T-helper 1 cell treated with Interleukin-12 subunit alpha and Interleukin-12 subunit beta and Interleukin-4 antibody, amounts not matched to agents 30 μg/mL and 1 μg/mL, for 36 hours (primary cell): ENCODE measurements at regions not wholly inside any gene's neighbourhood (a gene's known extent, or its start where the extent isn't known, plus 50 kb on each side); places are given as distances from the start of the nearest gene placed in this dataset.

ENCODE experiments used
- H3K27ac Mint-ChIP-seq: one replicate; pipeline ENCODE4 v1.8.0; 2021; ENCODE audit warnings: mild to moderate bottlenecking, mixed read lengths
- H3K27me3 Mint-ChIP-seq: one replicate; pipeline ENCODE4 v1.8.0; 2021; ENCODE audit warnings: low read depth, mixed read lengths
- H3K36me3 Mint-ChIP-seq: one replicate; pipeline ENCODE4 v1.8.0; 2021; ENCODE audit warnings: low read depth, mixed read lengths
- H3K4me1 Mint-ChIP-seq: one replicate; pipeline ENCODE4 v1.8.0; 2021; ENCODE audit warnings: low read depth, mixed read lengths
- H3K4me3 Mint-ChIP-seq: one replicate; pipeline ENCODE4 v1.8.0; 2021; ENCODE audit warnings: mild to moderate bottlenecking, moderate library complexity, mixed read lengths
- H3K9me3 Mint-ChIP-seq: one replicate; pipeline ENCODE4 v1.8.0; 2021; ENCODE audit warnings: mixed read lengths

- Mint-ChIP-seq H3K4me3 (no peak overlapping the region), H3K9me3 (no peaks in the 10 kb centered on the region), H3K27ac (no peak overlapping the region), H3K36me3 (no peaks in the 10 kb centered on the region), H3K4me1 (peaks cover 4% of the 10 kb centered on the region), H3K27me3 (peaks cover 14% of the 10 kb centered on the region)
Measured at GRCh38 chr4:3360777-3361176, 68.0 kb downstream of the RGS12 start.

DNA sequence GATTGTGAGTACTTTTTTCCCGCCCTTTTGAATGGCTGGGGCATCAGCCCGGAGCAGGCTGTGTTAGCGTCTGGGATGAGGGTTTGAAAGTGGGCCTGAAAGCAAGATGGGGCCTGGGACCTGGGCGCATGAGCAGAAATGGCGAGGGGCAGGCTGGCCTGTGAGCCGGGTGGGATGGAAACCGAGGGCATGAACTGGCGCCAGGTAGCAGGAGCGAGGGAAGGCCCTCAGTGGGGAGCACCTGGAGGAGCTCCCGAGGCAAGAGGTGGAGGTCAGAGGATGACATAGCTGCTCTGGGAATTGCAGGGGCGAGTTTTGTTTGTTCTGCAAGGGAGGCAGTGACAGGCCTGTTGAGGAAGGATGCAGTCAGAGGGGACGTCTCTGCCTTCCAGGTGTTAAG is 68.6 kb downstream of the RGS12 start:
- peaks cover 14% of the 10 kb centered on the region for H3K27me3 Mint-ChIP-seq
- H3K27ac Mint-ChIP-seq = no peak overlapping the region
- H3K4me3 Mint-ChIP-seq = no peak overlapping the region
- H3K9me3 Mint-ChIP-seq = no peaks in the 10 kb centered on the region
- H3K36me3 Mint-ChIP-seq = no peaks in the 10 kb centered on the region
- peaks cover 4% of the 10 kb centered on the region for H3K4me1 Mint-ChIP-seq

- Mint-ChIP-seq H3K27me3 (peaks cover 12% of the 10 kb centered on the region), H3K4me3 (no peak overlapping the region), H3K27ac (no peak overlapping the region), H3K4me1 (peaks cover 4% of the 10 kb centered on the region), H3K36me3 (no peaks in the 10 kb centered on the region), H3K9me3 (no peaks in the 10 kb centered on the region)
Measured at GRCh38 chr4:3361896-3362295, 69.1 kb downstream of the RGS12 start.

GRCh38 chr4:3362431-3363287 is 69.8 kb downstream of the RGS12 start:
- Mint-ChIP-seq H3K4me3 (no peak overlapping the region), H3K27me3 (peaks cover 4% of the 10 kb centered on the region), H3K9me3 (no peaks in the 10 kb centered on the region), H3K4me1 (peaks cover 4% of the 10 kb centered on the region), H3K27ac (no peak overlapping the region), H3K36me3 (no peaks in the 10 kb centered on the region)

DNA sequence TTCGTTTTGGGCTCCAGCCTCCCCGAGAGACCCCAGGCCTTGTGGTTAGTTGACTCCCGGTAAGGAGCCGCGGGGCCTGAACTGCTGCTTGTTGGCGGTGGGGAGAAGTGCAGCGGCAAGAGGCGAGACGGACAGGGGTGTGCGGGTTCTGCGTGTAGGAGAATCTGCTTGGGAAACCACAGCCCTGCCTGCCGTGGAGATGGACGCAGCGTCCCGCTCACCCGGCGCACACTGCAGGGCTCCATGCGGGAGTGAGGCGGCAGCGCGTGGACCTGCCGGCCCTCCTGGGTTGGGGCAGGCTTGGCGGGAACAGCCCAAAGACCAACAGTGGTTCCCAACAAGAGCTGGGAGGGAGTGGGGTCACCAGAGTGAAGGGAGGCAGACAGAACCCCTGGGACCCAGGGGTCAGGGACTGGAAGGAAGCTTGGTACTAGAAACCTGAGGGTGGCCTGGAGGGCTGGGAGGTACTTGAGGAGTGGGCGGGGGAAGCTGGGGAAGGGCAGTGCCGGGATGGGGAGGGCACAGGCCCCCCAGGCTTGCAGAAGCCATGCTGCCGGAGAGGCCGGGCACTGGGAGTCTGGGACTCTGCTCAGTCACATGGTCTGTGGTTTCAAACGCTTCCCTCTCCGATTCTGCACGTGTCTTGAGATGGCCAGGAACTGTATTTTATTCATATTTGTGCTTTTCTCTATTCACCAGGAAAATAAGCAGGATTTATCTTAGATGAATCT is 70.8 kb downstream of the RGS12 start:
- no peaks in the 10 kb centered on the region for H3K36me3 Mint-ChIP-seq
- H3K9me3 Mint-ChIP-seq = no peaks in the 10 kb centered on the region
- H3K27ac Mint-ChIP-seq = no peak overlapping the region
- peaks cover 5% of the 10 kb centered on the region for H3K4me1 Mint-ChIP-seq
- H3K27me3 Mint-ChIP-seq = peaks cover 6% of the 10 kb centered on the region
- no peak overlapping the region for H3K4me3 Mint-ChIP-seq

GRCh38 chr4:3364199-3364598 is 71.4 kb downstream of the RGS12 start:
- no peak overlapping the region for H3K4me3 Mint-ChIP-seq
- no peak overlapping the region for H3K27ac Mint-ChIP-seq
- no peaks in the 10 kb centered on the region for H3K9me3 Mint-ChIP-seq

GRCh38 chr4:3364634-3365314 is 72.0 kb downstream of the RGS12 start:
- Mint-ChIP-seq H3K27me3 (peaks cover 15% of the 10 kb centered on the region), H3K27ac (no peak overlapping the region), H3K4me1 (peaks cover 10% of the 10 kb centered on the region)

More at GRCh38 chr4:3364199-3364598, 71.4 kb downstream of the RGS12 start:
- Mint-ChIP-seq H3K36me3 (no peaks in the 10 kb centered on the region), H3K4me1 (peaks cover 5% of the 10 kb centered on the region), H3K27me3 (peaks cover 9% of the 10 kb centered on the region)

GRCh38 chr4:3365326-3365725 is 72.5 kb downstream of the RGS12 start:
- H3K4me1 Mint-ChIP-seq = peaks cover 16% of the 10 kb centered on the region
- H3K9me3 Mint-ChIP-seq = no peaks in the 10 kb centered on the region
- H3K4me3 Mint-ChIP-seq = no peak overlapping the region
- H3K27ac Mint-ChIP-seq = no peak overlapping the region
- no peaks in the 10 kb centered on the region for H3K36me3 Mint-ChIP-seq
- peaks cover 20% of the 10 kb centered on the region for H3K27me3 Mint-ChIP-seq

More at GRCh38 chr4:3364634-3365314, 72.0 kb downstream of the RGS12 start:
- H3K9me3 Mint-ChIP-seq = no peaks in the 10 kb centered on the region
- no peaks in the 10 kb centered on the region for H3K36me3 Mint-ChIP-seq
- no peak overlapping the region for H3K4me3 Mint-ChIP-seq

DNA sequence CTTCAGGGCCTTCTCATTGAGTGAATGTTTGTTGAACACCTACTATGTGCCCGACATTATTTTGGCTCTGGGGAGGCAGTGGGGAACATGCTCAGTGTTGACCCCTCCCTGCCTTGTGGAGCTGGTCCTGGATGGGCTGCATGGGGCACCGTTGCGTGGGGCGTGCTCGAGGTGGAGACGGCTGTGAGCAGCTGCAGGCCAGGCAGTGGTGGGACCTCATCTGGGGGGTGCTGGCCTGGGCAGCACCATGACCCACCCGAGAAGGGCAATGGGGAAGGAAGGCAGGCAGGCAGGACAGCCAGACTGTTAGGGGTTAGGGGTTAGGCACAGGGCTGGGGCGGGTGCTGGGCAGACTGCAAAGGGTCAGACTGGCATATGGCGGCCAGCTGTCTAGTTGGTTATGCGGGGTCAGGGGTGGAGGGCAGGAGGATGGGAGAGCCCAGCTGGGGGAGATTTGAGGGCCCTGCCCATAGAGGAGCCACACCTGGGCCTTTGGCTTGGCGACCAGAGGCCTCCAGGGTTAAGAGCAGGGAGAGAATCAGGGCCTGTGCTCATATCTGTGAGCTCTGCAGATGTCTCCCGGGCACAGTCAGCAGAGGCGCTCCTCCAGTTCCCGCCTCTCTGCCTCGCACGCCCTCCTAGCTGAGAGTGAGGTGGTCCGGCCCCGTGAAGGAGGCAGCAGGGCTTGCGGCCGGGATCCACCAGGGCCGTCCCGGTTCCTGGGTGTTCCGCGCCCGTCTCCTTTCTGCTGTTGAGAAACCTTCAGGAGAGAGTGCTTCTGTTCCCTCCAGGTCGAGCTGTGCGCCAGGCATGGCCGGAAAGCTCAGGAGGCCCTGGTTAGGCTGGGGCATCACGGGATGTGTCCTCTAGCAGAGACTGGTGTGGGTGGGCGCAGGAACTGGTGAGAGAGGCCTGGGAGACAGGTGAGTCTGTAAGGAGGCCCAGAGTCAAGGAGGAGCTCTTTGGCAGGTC is 73.3 kb downstream of the RGS12 start:
- Mint-ChIP-seq H3K36me3 (no peaks in the 10 kb centered on the region), H3K9me3 (no peaks in the 10 kb centered on the region), H3K27ac (no peak overlapping the region), H3K27me3 (peaks cover 28% of the 10 kb centered on the region), H3K4me3 (no peak overlapping the region), H3K4me1 (peaks cover 17% of the 10 kb centered on the region)

DNA sequence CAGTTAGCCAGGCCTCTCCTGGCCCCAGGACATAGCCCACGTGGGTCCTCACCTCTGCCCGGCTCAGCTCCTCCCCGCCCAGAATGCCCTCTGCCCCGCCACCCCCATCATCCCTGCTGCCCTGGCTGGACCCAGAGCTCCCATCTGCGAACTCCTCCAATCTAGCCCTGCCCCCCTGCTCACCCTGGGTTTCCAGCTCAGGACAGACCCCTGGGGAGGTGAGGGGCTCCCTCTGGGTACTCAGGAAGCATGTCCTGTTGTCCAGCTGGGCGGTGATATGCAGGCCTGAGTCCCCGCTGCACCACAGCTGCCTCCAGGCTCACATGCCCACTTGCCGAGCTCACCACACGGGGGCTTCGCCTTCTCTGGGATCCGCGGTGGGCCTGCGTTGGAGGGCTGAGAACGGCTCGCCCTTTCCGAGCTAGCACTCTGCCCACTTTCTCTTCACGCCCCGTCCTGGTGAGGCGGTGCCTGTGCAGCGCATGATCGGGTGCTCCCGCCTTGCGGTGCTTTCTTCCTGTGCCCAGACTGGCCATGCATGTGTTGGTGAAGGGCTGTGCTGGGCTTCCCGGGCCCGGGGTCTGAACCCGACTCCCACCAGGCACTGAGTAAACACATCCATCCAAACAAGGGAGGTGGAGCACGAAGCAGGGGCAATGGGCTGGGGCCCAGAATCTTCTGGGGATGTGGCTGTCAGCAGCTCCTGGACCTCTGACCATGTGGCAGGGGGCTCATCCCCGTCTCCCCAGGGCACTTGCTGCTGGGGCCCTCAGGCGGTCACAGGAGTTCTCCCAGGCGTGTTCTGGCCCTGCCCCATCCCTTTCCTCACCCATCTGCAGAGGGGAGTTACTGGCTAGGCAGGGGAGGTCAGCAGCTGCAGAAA is 74.3 kb downstream of the RGS12 start:
- peaks cover 18% of the 10 kb centered on the region for H3K4me1 Mint-ChIP-seq
- peaks cover 37% of the 10 kb centered on the region for H3K27me3 Mint-ChIP-seq
- no peaks in the 10 kb centered on the region for H3K36me3 Mint-ChIP-seq
- H3K4me3 Mint-ChIP-seq = no peak overlapping the region
- no peaks in the 10 kb centered on the region for H3K9me3 Mint-ChIP-seq
- H3K27ac Mint-ChIP-seq = no peak overlapping the region

- Mint-ChIP-seq H3K4me3 (no peak overlapping the region), H3K4me1 (peaks cover 15% of the 10 kb centered on the region), H3K27ac (no peak overlapping the region)
Measured at GRCh38 chr4:3367866-3368265, 73.9 kb upstream of the HGFAC start.

DNA sequence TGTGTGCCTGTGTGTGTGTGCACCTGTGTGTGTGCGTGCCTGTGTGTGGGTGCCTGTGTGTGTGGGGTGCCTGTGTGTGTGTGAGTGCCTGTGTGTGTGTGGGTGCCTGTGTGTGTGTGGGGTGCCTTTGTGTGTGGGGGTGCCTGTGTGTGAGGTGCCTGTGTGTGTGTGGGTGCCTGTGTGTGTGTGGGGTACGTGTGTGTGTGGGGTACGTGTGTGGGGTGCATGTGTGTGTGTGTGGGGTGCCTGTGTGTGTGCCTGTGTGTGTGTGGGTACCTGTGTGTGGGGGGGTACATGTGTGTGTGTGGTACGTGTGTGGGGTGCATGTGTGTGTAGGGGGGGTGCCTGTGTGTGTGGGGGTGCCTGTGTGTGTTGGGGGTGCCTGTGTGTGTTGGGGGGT is 73.4 kb upstream of the HGFAC start:
- H3K36me3 Mint-ChIP-seq = no peaks in the 10 kb centered on the region
- no peak overlapping the region for H3K27ac Mint-ChIP-seq
- no peaks in the 10 kb centered on the region for H3K9me3 Mint-ChIP-seq
- H3K27me3 Mint-ChIP-seq = peaks cover 40% of the 10 kb centered on the region
- no peak overlapping the region for H3K4me3 Mint-ChIP-seq
- H3K4me1 Mint-ChIP-seq = peaks cover 14% of the 10 kb centered on the region

More at GRCh38 chr4:3367866-3368265, 73.9 kb upstream of the HGFAC start:
- peaks cover 40% of the 10 kb centered on the region for H3K27me3 Mint-ChIP-seq
- no peaks in the 10 kb centered on the region for H3K36me3 Mint-ChIP-seq
- H3K9me3 Mint-ChIP-seq = no peaks in the 10 kb centered on the region
